ENCODE measurements at regions not wholly inside any gene's neighbourhood (a gene's known extent, or its start where the extent isn't known, plus 50 kb on each side); places are given as distances from the start of the nearest gene placed in this dataset.
A peak's percentile ranks its signal among the peaks of the same experiment; 100 is the strongest.
"Not testable (repeated sequence)": the region's sequence is repeated elsewhere in the genome, so short reads cannot be mapped to it uniquely, and the experiment has no call there.

DNA sequence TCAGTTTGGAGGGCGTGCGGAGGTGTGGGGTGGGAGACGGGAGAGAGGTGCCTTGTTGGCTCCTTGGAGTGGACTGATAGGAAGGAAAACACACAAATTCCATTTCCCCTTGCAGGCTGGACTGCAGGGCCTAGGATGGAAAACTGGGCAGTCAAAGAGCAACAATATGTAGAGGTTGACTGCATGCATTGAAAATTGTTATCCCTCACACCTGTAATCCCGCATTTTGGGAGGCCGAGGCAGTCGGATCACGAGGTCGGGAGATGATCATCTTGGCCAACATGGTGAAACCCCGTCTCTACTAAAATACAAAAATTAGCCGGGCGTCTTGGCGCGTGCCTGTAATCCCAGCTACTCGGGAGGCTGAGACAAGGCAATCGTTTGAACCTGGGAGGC lies 128.2 kb downstream of the PPIAL4G start:
- no peak for DNase-seq

DNA sequence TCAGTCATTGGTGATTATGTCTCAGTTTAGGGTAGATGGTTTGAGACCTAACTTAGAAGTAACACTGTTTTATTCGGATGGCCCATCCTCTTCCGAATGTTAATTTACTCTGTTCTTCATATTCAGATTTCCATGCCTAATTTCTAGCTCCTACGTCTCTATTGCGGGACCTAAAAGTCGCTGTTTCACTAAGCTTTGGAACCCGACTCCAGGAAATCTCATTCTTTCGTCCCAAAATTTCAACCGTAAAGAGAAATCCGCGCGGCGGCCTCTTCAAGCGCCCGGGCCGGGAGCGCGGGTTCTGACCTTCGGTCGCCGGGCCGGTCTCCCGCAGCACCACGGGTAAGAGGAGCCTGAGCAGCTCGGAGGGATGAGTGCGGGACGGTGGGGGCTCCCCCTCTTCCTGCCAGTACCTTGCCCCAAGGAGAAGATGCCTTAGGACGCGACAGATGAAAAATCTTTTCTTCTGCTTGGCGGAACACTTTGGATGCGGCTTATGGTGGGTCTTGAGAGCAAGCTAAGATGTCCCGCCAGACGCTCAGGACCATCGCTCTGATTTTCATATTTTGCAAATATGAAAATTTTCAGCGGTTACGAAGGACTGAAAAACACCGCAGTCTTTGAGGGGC lies 128.7 kb downstream of the PPIAL4G start:
- no peak for DNase-seq

DNA sequence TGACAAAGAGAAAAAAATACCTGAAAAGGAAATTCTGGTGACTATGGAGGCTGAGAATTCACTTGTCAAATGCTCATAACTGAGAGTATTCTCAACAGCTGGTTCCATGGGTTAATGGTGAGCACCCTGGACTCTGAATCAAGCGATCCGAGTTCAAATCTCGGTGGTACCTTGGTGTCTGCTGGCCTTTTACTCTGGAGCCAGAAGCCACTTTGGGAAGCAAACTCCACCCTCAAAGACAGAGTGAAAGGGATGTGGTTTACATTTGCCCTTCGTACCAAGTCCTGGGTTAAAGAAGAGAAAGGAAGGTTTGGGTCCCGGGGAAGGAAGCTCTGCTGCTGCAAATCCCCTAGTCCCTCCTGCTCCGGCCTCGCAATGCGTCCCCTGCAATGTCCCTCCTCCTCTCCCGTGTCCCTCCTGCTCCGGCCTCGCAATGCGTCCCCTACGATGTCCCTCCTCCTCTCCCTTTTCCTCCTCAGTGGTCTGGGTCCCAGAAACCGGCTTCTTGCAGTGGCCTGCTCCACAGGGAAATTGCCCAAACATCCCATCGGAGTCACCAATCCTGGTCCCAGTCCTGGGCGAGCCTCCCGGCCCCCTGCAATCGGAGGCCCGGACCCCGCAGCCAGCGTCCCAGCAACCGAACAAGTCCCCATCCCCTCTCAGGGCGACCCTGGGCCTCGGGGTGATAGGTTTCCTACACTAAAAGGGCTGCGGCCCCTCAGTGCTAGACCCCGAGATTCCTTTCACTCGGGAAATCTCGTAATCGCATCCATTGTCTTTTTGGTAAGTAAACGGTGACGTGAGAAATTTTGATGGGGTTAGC lies 129.4 kb downstream of the PPIAL4G start:
- no peak for DNase-seq

DNA sequence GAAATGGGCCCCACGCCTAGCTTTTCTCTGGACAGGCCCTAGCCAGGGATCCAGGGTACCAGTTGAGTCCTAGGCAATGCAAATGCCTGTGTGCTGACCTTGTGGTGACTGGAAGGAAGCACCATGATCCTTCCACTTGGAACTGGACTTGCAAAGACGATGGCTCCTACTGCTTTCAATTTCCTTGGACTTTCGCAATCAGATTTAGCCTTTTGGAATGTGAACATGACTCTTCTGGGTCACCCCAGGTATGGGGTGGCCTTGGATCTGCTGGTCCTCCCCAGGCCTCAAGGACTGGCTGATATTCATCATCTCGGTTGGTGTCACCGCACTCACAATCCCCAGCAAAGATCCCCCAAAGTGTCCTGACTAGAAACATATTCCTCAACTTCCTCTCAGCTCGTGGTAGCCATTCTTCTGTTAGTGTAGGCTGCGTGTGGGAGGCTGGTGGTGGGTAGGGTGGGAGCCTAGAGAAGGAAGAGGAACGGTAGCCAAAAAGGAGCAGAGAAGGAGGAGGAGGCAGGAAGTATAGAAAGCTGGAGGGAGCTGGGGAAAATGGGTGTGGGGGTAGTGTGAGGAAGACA lies 130.5 kb downstream of the PPIAL4G start:
- DNase-seq: no peak

DNA sequence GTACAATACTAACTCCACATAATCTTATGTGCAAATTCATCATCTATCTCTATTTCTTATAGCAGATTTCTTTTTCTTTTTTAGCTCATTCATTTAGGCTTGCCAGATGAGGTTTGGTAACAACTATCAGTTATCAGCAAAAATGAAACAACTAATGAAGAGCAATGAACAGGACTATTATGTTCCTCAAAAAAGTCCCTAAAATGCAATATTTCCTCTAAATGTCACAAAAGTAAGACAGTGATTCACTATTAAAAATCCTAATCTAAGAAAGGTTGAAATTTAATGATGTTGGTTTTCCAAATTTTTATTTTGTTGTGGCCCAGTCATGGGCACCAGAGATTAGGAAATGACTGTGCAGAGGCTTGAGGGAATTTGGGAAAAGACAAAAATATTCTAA lies 135.3 kb downstream of the PPIAL4G start:
- no peak for DNase-seq

DNA sequence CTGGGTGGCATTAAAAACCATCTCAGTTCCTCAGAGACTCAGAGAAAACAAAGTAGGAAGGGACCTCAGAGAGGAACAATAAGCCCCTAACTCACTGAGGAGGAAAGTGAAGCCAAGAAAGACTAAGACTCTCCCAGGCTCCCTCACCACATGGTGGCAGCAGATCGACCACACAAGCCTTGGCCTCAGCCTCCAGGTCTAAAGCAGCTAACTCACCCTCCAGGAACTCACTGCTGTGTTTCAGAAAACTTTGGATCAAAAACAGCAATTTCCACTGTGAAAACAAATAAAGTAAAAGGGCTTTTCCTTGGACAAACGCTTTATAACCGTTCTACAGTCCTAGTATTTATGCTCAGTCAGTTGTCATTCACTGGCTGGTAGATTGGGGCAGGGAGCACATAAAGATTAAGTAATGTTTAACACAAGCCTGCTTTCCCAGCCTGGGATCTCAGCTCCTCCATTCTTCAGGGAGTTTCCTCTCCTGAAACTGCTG lies 137.4 kb downstream of the PPIAL4G start:
- not testable (repeated sequence) for DNase-seq

DNA sequence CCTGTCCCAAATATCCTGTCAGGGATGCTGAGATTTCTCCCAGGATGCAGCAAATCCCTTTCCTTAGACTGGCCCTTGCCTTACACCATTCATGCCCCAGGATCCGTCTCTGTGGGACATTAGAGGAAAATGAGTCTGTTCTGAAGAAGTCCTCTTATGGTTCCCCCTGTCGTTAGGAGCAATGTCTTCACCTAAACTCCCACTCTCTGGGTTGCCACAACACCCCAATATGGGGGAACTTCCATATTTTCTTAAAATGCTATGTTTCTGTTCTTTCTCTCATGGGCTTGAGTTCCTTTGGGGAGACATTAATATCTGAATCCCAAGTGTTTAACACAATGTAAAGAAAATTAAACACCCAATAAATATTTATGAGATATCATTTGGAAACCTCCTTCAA lies 138.5 kb downstream of the PPIAL4G start:
- not testable (repeated sequence) for DNase-seq

DNA sequence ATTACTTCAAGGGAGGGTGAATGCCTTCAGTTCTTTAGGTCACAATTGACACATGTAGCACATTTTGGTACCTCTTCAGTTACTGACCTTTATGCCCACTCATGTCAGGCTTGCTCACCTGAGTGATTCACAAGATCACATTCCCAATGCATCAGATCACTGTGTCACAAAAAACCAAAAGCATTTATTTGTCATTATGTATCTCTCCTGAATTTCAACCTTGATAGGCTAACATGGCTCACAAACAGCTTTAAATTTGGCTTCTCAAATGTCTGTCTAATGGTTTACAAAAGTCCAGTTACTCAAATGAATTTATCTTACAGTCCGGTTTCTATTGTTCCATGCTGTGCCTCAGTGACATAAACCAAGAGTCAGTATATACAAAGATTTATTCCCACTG lies 141.4 kb downstream of the PPIAL4G start:
- DNase-seq: not testable (repeated sequence)

DNA sequence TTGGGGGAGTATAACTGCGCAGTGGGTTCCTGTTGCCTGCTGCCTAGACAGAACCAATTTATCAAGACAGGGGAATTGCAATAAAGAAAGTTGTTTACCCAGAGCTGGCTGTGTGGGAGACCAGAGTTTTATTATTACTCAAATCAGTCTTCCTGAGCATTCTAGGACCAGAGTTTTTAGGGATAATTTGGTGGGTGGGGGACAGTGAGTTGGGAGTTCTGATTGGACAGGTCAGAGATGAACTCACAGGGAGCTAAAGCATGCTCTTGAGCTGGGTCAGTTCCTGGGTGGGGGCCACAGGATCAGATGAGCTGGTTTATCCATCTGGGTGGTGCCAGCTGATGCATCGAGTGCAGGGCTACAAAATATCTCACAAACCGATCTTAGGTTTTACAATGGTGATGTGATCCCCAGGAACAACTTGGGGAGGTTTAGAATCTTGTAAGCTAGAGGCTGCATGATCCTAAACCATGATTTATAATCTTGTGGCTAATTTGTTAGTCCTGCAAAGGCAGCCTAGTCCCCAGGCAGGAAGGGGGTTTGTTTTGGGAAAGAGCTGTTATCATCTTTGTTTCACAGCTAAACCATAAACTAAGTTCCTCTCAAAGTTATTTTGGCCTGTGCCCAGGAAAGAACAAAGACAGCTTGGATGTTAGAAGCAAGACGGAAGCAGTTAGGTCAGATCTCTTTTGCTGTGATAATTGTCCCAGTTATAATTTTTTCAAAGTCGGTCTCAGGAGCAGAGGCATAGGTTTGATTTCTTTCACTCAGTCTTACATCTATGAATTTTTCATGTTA lies 146.8 kb downstream of the PPIAL4G start:
- not testable (repeated sequence) for DNase-seq

DNA sequence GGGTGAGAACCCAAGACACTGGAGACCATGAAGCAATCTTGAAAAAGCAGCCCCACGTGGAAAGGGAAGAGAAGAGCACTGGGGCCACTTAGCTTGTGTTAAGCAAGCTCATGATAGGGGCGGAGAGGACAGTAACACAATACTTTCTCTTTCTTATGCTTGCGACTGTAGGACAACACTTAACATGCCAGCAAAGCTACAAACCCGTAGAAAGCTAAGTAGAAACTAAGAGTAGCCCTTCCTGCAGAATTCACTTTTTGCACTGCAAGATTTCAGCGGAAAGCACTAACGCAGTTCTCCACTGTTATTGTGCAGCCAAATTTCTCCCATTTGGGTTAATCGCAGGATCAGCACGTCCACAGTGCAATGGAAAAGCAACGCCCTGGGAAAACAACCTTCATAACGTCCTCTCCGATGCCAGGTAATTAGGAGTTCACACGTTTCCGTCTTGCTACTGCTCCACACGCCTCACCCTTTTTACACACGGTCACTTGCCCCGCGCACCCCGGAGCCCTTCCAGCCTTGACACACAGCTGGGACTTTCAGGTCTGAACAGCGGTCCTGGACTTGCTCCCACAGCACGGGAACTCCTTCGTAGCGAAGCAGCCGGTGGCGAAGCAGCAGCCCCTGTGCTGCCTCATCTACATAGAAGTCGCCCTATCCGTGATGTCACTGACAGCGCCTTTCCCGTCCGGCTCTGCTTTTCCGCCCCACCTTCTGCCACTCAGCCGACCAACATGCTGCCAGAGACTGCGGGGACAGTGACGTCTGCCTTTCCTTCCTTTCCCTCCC lies 148.6 kb downstream of the PPIAL4G start:
- DNase-seq: peak; percentile 82

DNA sequence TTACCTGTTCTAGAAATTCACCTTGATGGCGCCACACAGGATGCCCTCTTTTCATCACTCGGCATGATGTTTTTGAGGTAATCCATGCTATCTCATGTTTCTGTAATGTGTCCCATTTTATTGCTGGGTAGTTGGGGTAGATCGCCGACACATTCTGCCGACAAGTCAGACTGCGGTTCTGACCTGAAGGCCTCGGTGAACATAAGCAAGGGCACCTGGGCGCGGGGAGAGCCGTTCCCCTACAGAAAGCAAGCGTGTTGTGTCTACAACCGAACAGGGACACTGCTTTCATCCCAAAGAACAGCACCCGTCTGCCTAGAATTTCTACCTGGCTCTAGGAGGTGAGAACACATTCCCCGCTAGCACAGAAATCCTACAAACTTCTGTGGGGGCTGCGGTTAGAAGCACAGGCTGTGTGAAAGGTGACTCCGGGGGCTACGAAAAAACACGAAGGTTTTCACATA lies 149.2 kb downstream of the PPIAL4G start:
- DNase-seq: no peak

DNA sequence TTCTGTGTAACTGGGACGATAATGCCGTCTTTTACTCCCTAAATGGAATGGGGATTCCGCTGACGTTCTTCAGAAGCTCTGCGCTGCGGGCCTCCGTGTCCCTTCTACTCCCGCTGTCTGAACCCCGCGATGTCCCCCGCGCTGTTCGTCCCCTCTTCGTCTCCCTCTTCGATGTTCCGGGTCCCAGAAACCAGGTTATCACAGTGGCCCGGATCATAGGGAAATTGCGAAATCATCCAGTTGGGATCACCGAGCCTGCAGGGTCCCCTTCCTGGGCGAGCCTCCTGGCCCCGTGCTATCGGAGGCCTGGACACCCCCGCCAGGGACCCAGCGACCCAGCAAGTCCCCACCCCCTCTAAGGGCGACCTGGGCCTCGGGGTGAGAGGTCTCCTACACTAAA lies 154.2 kb downstream of the PPIAL4G start:
- DNase-seq: no peak

DNA sequence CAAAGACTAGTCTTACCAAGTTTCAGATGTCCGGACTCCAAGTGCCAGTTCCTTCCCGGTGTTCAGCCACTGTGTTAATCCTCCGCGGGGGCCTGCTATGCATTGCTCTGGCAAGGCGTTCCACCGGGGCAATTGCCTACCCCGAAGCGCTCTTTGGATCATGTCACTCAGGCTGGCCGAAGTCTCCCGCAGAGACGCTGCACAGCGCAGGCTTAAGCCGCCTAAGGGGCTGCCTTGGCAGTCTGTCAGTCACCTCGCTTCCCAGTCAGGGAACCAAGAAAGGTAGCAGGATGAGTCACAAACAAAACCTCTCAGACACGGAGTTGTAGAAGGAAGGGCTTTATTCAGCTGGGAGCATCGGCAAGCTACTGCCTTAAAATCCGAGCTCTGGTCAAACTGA lies 158.1 kb downstream of the PPIAL4G start:
- DNase-seq: not testable (repeated sequence)

DNA sequence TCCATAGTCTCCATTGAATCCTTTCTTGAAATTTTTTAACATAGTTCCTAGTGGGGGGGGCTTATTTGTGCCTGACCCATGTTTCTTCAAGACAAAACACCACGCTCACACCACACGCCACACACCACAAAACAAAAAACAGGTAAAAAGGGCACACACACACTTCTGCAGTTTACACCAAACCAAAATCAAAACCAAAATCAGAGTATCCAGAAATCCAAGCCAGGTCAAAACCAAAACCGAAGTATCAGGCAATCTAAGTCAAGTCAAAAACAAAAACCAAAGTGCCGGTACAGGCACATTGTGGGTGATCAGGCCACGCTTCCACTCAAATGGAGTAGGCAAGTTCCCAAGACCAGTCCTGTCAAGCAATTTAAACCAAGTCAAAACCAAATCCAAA lies 158.6 kb downstream of the PPIAL4G start:
- DNase-seq: not testable (repeated sequence)

DNA sequence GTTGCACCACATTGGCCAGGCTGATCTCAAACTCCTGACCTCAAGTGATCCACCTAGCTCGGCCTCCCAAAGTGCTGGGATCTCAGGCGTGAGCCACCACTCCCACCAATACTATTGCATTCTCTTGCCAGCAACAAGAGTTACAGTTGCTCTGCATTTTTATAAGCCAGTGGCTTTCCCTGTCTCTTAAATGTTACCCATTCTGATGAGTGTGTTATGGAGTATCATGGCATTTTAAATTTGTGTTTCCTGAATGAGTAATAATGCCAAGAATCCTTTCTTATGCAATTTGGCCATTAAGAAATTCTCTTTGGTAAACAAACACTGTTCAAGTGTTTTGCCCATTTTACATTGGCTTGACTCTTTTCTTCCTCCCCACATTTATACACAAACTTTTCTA lies 163.0 kb downstream of the PPIAL4G start:
- not testable (repeated sequence) for DNase-seq

DNA sequence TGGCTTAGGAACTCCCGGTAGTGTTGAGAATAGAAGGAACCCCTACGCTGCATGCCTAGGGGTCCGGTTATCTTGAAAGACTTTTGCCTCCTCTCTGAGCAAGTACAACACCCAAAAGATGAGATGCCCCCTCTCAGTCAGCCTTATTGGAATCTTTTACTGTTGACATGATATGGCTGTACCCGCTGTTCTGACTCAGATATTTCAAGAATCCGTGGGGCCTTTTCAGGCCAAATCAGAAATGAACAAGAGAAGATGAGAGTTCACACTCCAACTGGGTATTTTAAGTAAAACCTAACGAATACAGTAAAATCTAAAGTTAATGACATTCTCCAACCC lies 164.2 kb downstream of the PPIAL4G start:
- DNase-seq: no peak

DNA sequence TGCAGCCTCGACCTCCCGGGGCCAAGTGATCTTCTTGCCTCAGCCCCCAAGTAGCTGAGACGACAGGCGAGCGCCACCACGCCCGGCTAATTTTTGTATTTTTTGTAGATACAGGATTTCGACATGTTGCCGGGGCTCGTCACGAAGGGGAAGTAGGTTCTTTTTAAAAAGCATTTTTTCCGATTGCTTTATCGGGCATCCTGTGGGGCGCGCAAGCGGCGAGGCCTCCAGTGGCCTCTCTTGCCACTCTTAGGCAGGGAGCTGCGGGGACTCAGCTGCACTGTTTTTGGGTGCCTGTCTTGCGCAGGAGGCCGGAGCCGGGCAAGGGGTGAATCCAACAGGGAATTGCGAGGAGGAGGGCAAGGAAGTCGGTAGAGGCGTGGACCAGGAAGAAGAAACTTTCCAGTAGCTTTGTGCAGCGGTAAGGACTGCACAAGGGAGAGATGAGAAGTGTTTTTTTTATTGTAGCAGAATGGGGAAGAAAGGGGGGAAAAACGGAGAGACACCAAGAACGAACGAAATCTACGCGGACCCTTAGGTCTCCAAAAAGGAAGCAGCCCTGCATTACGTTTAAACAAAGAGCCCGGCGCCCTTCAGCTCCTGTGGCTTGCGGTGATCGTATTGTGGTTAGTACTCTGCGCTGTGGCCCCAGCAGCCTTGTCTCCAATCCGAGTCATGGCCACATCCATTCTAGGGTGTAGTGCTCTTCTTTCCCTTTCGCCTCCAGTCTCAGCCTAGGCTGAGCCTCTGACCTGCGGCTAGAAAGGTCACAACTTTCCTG lies 164.8 kb downstream of the PPIAL4G start:
- peak; percentile 57 for DNase-seq

DNA sequence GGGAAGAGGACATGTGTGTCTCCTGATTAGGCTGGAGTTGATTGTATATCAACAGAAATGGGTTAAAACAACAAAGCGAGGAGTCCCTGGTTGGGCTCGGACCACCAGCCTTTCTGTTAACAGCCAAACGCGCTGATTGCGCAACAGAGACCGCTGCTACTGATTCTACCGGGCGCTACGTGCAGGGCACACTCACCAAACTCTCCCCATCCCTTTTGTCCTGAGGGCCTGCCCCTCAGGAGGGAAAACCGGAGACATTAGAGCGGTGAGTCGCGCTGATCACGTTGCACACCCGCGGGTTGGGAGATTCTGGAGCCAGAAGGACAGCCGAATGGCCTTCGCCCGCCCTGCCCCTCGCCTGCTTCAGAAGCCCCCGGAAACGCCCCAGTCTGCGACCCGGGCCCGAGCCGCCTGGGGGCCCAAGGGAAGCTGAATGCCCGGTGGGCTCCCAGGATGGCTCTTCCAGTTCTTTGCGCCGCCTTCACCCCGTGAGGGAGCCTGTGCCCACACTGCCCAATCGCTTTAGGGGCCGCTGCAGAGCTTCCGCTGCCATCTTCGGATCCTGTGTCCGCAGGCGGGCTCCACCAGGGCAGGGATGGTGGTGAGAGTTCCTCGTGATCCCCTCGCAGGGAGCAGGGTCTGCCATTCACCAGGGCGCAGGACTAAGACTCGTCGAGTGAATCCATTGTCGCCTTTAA lies 165.4 kb upstream of the NBPF11 start:
- peak; percentile 48 for DNase-seq

DNA sequence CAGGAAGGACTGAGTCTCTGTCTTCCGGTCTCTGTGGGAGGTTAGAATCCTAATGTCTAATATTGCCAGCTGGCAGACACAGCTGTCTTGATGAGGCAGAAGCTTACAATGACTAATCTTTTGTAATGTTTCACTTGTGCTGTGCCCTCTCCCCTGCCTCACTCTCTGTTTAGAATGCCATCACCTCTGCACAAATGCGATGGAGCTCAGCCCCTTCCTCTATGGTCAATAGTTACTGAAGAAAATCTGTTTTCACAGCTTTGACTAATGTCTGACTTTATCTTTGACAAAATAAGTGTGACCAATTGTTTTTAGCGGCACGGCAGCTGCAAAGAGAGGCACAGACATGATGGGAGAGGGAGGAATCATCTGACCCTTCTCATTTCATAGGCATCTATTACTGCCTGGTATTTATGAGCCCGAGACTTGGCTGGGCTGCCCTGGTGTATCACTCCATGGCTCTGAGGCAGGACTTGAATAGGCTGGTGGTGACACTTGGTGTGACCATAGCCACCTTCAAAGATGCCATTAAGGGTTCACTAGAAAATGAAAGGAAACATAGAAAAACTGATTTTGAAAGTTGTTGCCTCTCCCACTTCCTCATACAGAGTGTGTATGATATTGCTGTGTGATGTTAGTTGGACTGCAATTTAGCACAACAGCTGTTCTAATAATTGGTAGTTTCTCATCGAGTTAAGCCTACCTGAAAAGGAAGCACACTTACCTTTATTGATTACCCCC lies 163.2 kb upstream of the NBPF11 start:
- DNase-seq: no peak

DNA sequence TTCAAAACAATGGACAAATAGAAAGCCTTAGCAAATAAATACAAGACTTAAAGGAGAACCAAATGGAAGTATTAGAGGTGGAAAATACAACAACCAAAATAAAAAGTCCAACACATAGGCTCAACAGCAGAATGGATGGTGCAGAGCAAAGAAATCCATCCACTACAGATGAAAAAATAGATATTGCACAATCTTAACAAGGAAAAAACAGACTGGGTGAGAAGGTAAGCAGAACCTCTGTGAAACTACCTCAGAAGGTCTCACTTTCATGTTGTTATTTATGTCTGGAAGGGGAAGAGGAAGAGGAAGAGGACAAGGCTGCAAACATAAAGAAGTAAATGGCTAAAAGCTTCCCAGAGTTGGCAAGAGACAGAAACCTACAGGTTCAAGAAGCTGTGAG lies 158.7 kb upstream of the NBPF11 start:
- DNase-seq: no peak

All from right forelimb (tissue), 1 donor.